ENCODE measurements at regions not wholly inside any gene's neighbourhood (a gene's known extent, or its start where the extent isn't known, plus 50 kb on each side); places are given as distances from the start of the nearest gene placed in this dataset.
"Not testable (repeated sequence)": the region's sequence is repeated elsewhere in the genome, so short reads cannot be mapped to it uniquely, and the experiment has no call there.

GRCh38 chr9:31700252-31701045 lies 684.0 kb upstream of the ACO1 start:
- no peak for DNase-seq

DNA sequence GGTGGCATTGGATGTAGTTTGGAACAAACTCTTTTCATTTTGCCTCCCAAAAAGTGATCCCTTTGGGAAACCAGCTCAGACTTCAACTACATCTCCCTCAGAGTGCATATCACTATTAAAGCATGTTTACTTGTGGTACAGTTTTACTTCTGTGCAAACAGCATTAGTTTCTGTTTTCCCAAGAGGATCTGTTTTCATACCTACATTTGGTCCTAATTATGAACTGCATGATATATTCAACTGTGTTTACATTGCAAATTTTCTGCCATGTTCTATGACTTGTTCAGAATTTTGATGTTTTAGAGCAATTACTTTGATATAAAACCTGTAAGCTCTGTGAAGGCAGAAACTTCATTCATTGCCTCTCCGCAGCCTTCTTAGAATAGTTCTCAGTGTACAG lies 681.5 kb upstream of the ACO1 start:
- DNase-seq = peak; percentile 77

DNA sequence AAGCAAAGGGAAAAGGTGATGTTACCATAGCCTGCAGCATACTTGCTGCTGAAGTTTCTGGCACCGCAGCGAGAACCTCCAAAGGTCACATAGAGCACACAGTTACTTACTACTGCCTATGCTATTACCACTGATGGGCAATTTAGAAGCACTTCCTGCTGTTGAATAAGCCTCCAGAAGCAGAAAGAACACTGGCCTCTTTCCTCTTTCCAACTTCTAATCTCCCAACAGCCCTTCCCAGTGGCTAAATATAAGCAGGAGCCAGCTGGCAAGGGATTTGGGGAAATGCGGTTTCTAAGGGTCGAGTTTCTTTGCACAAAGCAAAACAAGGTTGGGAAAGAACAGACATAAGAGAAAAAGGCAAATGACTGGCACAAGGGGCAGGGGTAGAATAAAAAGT lies 669.2 kb upstream of the ACO1 start:
- DNase-seq = no peak

DNA sequence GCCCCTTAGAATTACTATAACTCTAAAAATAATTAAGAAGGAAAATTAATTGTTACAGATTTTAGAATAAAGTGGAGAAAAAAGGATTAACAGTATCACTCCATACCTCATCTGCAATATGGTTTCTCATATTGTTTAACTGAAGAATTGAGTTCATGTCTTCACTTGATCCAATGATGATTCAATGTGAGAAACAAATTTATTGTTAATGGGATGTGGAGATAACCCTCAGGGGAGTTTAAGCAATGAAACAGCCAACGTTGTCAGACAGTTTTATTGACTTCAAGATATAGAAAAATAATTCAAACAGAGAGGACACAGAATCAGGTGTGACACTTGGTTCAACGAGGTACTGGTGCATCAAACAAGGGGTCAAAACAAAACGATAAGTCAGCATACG lies 665.2 kb upstream of the ACO1 start:
- no peak for DNase-seq

GRCh38 chr9:31730398-31730797 lies 654.0 kb upstream of the ACO1 start:
- DNase-seq = no peak

DNA sequence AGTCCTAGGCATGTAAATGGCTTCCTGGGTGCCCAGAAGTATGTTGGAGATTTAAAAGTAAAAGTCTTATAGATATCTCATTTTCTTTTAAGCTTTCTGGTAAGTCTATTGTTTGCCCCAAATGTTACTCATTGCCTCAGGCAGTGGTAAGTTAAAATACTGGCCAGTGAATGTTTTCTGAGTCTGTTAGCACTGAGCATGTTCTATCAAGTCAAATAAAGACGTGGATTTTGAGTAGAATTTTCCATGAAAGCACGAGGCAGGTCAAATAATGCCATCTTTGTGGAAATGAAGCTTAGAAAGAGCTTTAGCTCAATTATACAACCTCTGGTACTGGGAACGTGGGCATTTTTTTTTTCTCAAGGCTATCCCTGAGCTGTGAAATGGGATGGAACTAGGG lies 651.3 kb upstream of the ACO1 start:
- no peak for DNase-seq

DNA sequence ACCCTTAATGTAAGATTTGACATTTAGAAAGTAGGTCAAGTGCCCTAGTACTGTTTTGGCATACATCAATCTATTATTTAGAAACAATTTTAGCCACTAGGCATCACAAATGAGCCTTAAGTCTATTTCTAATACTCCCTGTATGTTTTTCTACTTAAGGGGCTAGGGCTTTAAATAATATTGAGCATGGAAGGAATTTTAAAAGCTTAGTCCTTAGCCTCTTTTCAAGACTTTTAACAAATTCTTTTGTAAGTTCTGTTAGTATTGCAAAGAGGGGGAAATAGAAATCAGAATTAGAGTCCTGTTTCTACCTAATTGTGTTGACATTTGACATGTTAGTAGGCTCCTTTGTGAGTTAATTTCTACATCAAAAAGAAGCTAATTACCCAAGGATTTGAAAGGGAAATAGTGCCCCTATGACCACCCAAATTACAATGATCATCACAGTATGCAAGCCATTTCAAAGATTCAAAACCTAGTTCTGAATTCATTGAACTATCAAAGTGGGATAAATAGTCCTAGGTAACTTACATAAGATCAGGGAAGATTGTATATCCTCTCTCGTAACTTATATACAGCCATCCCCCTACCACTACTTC lies 647.8 kb upstream of the ACO1 start:
- no peak for DNase-seq

GRCh38 chr9:31740705-31741104 lies 643.7 kb upstream of the ACO1 start:
- no peak for DNase-seq

DNA sequence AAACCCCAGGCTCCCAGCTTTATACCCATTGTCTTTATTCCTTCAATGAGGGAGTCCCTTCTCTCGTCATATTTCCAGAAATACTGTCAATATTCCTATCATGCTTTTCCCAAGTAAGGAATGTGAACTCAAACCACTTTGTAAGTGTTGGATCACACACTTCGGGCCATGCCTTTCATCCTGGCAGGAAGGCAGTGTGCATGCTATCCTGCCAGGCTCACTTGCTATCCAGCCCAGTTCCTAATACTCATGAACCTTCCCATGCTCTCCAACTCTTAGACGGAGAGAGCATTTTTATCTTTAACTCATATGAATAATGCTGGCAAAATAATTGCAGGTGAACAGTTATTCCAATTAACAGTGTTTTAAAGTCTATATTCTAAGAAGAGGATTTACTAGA lies 639.9 kb upstream of the ACO1 start:
- DNase-seq = no peak

DNA sequence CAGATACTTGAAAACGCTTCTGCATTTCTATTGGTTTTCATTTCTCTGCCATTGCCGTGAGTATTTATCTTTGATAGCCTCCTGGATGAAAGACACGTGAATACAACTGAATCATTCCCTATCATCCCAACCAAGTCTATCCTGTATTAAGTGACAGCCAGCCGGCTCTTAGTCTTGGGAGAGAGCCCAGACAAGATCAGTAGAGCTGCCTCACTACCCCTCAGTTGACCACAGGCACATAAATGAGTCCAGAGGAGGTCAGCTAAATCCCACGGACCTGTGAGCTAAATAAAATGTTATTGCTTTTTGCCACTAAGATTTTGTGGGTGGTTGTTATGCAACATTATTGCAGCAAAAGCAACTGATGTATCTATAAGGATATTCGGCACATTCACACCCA lies 639.0 kb upstream of the ACO1 start:
- no peak for DNase-seq

DNA sequence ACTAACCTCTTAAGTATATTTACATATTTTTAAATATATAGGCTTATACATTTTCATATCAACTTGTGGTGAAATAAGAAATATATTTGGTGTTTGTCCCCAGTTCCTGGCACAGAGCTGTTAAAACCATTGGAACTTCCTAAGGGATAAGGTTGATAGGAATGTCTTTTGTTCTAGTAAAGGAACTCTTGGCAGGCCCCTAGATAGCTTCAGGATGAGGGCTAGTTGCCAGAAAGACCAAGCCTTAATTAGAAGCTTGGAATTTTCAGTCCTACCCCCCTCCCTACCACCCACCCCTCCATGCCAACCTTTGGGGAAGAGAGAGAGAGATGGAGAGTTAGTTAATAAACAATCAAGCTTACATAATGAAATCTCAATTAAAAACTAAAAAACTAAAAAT lies 638.6 kb upstream of the ACO1 start:
- DNase-seq = no peak

DNA sequence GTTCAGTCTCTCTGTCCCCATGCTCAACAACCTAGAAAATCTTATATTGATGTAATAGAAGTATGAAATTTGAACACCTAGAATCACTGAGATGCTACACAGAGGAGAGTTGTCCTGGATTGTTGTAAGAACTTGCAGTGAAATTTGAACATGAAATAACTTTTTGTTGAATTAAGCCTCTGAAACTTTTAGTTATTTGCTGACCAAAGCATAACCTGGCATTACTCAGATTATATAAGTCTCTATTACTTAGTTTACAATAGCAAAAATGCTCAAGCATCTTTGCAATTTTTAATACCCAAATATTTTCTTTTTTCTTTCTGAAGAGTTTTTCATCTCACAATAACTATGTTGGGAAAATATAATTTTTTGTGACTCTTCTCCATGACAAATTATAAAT lies 630.7 kb upstream of the ACO1 start:
- no peak for DNase-seq

GRCh38 chr9:31759703-31760102 lies 624.7 kb upstream of the ACO1 start:
- DNase-seq = no peak

- DNase-seq = not testable (repeated sequence)
Observed at GRCh38 chr9:31774021-31774420, 610.4 kb upstream of the ACO1 start.

GRCh38 chr9:31774571-31774970 lies 609.9 kb upstream of the ACO1 start:
- no peak for DNase-seq

DNA sequence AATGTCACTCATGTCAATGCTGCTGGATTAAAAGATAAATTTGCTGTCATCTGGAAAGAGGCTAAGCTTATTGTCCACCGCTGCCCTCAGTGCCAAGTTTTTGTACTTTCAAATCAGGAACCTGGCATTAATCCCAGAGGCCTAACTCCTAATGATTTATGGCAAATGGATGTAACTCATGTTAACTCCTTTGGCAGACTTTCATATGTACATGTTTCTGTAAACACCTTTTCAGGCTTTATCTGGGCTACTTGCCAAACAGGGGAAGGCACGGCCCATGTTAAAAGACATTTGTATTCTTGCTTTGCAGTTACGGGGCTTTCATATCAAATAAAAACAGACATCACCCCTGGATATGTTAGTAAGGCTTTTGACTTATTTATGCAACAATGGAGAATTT lies 608.0 kb upstream of the ACO1 start:
- DNase-seq = no peak

DNA sequence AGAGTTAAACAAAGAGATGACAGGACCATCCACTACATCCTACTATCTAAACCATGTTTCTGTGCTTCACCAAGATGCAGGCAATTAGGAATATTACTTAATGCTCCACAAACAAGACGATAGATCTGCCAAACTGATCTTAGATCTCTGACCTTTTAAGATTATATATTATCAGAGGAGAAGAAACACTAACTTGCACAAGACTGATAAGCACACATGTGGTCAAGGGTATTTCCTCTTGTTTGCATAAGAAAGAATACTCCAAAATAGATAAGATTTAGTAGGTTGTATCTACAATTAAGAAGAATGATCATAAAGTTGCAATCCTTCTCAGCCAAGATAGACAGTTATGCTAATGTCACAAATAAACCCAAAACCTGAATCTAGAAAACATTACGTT lies 601.0 kb upstream of the ACO1 start:
- DNase-seq = no peak

GRCh38 chr9:31790720-31791119 lies 593.7 kb upstream of the ACO1 start:
- DNase-seq = no peak

GRCh38 chr9:31799953-31800609 lies 584.4 kb upstream of the ACO1 start:
- peak; percentile 51 for DNase-seq

- DNase-seq = peak; percentile 27
Observed at GRCh38 chr9:31807574-31808256, 576.7 kb upstream of the ACO1 start.

- DNase-seq = no peak
Observed at GRCh38 chr9:31808766-31809165, 575.7 kb upstream of the ACO1 start.

GRCh38 chr9:31820426-31820825 lies 564.0 kb upstream of the ACO1 start:
- no peak for DNase-seq

DNA sequence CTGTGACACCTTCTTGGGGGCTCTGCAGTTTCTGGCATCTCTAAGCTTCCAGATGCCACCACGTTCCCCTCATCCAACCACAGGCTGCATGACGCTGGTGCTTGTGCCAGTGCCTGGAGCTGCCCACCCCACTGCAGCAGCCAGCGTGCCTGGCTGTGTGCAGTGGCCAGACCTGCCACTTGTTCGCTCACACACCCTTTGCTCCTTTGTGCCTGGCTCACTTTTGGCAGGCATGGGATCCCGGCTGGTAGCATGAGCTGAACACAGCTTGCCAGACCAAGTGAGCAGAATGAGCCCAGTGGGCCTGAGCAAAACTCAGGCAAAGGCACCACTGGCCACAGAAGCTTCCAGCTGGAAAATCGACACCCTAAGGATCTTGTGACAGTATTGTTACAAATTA lies 562.9 kb upstream of the ACO1 start:
- no peak for DNase-seq

DNA sequence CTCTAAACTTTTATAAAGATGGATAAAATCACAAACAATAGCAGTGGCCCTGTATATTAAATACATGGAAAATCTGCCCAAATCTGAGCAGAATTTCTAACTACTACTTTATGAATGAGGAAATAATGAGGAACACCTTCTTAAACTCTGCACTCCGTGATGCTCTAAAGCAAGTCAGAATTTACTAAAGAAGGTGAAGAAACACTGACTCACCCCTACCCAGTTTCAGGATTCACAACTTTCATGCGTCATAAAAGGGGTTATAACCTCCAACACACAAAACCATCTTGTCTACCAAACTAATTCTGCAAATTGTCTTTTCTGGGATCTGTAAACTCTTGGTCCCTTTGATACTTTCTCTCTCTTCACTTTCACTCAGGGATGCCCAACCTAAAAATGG lies 561.1 kb upstream of the ACO1 start:
- no peak for DNase-seq
